Smooth muscle cell (in vitro differentiated cells): ENCODE measurements at regions not wholly inside any gene's neighbourhood (a gene's known extent, or its start where the extent isn't known, plus 50 kb on each side); places are given as distances from the start of the nearest gene placed in this dataset.

Source experiments
- DNase-seq: peaks from one replicate; lab custom pipeline; 2025; ENCODE audit not compliant: unreplicated experiment; lab: John Stamatoyannopoulos, UW
- H2AFZ ChIP-seq: fragments of 200-600 bp; sonication (generic); 2 replicates; pipeline ENCODE4 v1.6.0; 2016; ENCODE audit warnings: antibody characterized with exemption, low read depth, mild to moderate bottlenecking
- H3F3A ChIP-seq: fragments of 200-600 bp; sonication (generic); 2 replicates; pipeline ENCODE4 v1.6.0; 2017; ENCODE audit warnings: antibody characterized with exemption, low read depth
- H3K27ac ChIP-seq: fragments of 200-600 bp; sonication (generic); 2 replicates; pipeline ENCODE4 v1.5.1; 2016; ENCODE audit warnings: low read depth, mild to moderate bottlenecking
- H3K27me3 ChIP-seq: fragments of 200-600 bp; sonication (generic); 2 replicates; pipeline ENCODE4 v1.6.1; 2016; ENCODE audit warnings: low read depth, mild to moderate bottlenecking
- H3K36me3 ChIP-seq: fragments of 200-600 bp; sonication (generic); 2 replicates; pipeline ENCODE4 v1.5.1; 2016; ENCODE audit warnings: low read depth
- H3K4me1 ChIP-seq: fragments of 200-600 bp; sonication (generic); 2 replicates; pipeline ENCODE4 v1.5.1; 2016; ENCODE audit warnings: low read depth
- H3K4me2 ChIP-seq: fragments of 200-600 bp; sonication (generic); 2 replicates; pipeline ENCODE4 v1.6.0; 2016; ENCODE audit warnings: mild to moderate bottlenecking
- H3K4me3 ChIP-seq: fragments of 200-600 bp; sonication (generic); 2 replicates; pipeline ENCODE4 v1.5.1; 2016; ENCODE audit warnings: mild to moderate bottlenecking
- H3K79me2 ChIP-seq: fragments of 200-600 bp; sonication (generic); 2 replicates; pipeline ENCODE4 v1.6.0; 2016; ENCODE audit warnings: low read depth, mild to moderate bottlenecking
- H3K9ac ChIP-seq: fragments of 200-600 bp; sonication (generic); 2 replicates; pipeline ENCODE4 v1.6.0; 2016; ENCODE audit warnings: low read depth
- H3K9me3 ChIP-seq: fragments of 200-600 bp; sonication (generic); replicated peaks from 2 replicates; pipeline ENCODE4 v1.5.1; 2016; ENCODE audit warnings: low read depth
- H4K20me1 ChIP-seq: fragments of 200-600 bp; sonication (generic); 2 replicates; pipeline ENCODE4 v1.6.0; 2016; ENCODE audit warnings: low read depth
- CTCF ChIP-seq: fragments of 200-600 bp; sonication (generic); IDR thresholded peaks from 2 replicates; pipeline ENCODE4 v1.5.1; 2017; ENCODE audit warnings: borderline replicate concordance, mild to moderate bottlenecking, antibody characterized with exemption; ENCODE audit not compliant: insufficient read depth, poor library complexity, severe bottlenecking
- WGBS: methylation state at CpG from one replicate; pipeline ENCODE4 v1.1.7; 2016; ENCODE audit warnings: low lambda C conversion rate; 5-methylcytosine and 5-hydroxymethylcytosine counted together

GRCh38 chr11:119970555-119971304 is 167.2 kb downstream of the TRIM29 start:
- Histone ChIP-seq H3K79me2 (no peaks in the 10 kb centered on the region), H3K36me3 (no peaks in the 10 kb centered on the region), H3F3A (no peaks in the 10 kb centered on the region), H4K20me1 (no peaks in the 10 kb centered on the region), H3K4me2 (no peak overlapping the region), H3K27ac (no peak overlapping the region), H3K27me3 (no peaks in the 10 kb centered on the region), H3K9me3 (no peaks in the 10 kb centered on the region), H3K4me1 (peaks cover 10% of the 10 kb centered on the region), H3K9ac (no peak overlapping the region), H2AFZ (no peak overlapping the region), H3K4me3 (no peak overlapping the region)
- no peak for DNase-seq
- WGBS: 87% methylated on average over 15 of the region's 15 CpGs
- no peak for TF ChIP-seq CTCF

- H3K4me3 ChIP-seq: no peak overlapping the region
- peaks cover 15% of the 10 kb centered on the region for H3K27me3 ChIP-seq
- H2AFZ ChIP-seq: no peak overlapping the region
- H3K9ac ChIP-seq: no peak overlapping the region
- 43% methylated on average over 8 of the region's 8 CpGs for WGBS
- H3K4me2 ChIP-seq: no peak overlapping the region
- no peaks in the 10 kb centered on the region for H3K9me3 ChIP-seq
- H3F3A ChIP-seq: no peaks in the 10 kb centered on the region
- no peak for DNase-seq
- no peaks in the 10 kb centered on the region for H3K36me3 ChIP-seq
- H3K4me1 ChIP-seq: peaks cover 19% of the 10 kb centered on the region
- no peaks in the 10 kb centered on the region for H3K79me2 ChIP-seq
- H3K27ac ChIP-seq: no peak overlapping the region
- H4K20me1 ChIP-seq: no peaks in the 10 kb centered on the region
- no peak for TF ChIP-seq CTCF
Observed at GRCh38 chr11:119964136-119965025, 173.5 kb downstream of the TRIM29 start.

- TF ChIP-seq CTCF: no peak
- no peak overlapping the region for H3K4me3 ChIP-seq
- H3K36me3 ChIP-seq: no peaks in the 10 kb centered on the region
- no peaks in the 10 kb centered on the region for H3K79me2 ChIP-seq
- no peaks in the 10 kb centered on the region for H3K9me3 ChIP-seq
- 95% methylated on average over 2 of the region's 2 CpGs for WGBS
- no peak for DNase-seq
- H3F3A ChIP-seq: no peaks in the 10 kb centered on the region
- peaks cover 23% of the 10 kb centered on the region for H3K27me3 ChIP-seq
- H3K27ac ChIP-seq: no peak overlapping the region
- H3K9ac ChIP-seq: no peak overlapping the region
- H3K4me1 ChIP-seq: no peaks in the 10 kb centered on the region
- H4K20me1 ChIP-seq: no peaks in the 10 kb centered on the region
- no peak overlapping the region for H2AFZ ChIP-seq
- no peak overlapping the region for H3K4me2 ChIP-seq
Observed at GRCh38 chr11:119957951-119958350, 180.0 kb downstream of the TRIM29 start.
